ENCODE measurements at regions not wholly inside any gene's neighbourhood (a gene's known extent, or its start where the extent isn't known, plus 50 kb on each side); places are given as distances from the start of the nearest gene placed in this dataset.

- no peak for DNase-seq
Measured at GRCh38 chr3:117417411-117417810, 707.8 kb downstream of the TUSC7 start.

DNA sequence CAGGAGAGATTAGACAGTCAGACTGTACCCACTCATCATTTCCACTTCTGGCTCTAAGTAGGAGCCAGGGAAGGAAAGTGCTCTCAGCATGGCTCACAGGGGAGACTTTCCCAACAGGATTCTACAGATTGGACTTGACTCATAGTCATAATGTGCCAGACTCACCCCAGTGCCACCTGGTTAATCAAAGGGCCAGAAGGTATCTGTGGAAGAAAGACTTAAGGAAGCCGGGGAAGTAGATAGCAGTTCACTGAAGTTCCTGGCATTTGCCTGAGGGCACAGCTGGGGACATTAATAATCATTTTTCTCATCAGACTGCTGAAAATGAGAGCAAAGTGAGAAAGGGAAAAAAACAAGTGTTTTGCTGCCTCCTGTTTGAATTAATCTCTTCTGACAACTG is 717.5 kb downstream of the TUSC7 start:
- no peak for DNase-seq

- no peak for DNase-seq
Measured at GRCh38 chr3:117433427-117433826, 723.8 kb downstream of the TUSC7 start.

GRCh38 chr3:117434661-117435412 is 725.3 kb downstream of the TUSC7 start:
- DNase-seq, result no peak

DNA sequence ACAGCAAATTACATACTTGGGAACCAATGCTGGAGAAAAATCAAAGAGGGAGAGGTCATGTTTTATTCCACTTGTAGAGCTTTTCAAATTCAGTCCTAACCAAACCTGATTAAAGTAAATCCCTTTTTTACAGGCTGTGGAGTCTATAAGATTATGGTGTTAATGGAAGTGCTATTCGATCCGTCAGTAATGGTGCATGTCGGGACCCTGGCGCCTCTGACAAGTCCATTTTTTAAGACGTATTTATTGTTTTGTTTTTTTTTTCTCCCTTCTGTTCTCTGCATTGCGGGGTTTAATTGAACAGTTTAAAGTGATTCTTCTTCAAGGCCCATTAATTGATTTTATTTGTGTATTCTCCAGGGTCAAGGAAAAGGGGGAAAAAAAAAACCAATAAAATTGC is 725.9 kb downstream of the TUSC7 start:
- DNase-seq, result no peak

DNA sequence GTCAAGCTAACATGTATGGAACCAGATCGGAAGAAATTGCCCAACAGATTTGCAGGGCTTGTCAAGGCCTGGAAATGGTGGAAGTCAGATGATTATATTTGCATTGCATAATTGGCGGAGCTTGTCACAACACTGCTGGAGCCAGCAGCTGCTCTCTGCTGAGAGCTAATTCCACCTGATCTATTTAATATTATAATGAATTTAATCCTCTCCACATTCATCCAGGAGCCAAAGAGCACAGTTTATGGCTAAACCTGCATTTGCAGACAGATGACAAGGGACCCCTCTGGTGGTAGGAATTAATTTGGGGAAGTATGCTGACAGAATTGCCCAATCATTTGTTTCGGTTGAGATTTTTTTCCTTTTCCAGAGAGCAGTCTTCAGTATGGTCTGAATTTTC is 730.2 kb downstream of the TUSC7 start:
- DNase-seq, result peak; percentile 11

- no peak for DNase-seq
Measured at GRCh38 chr3:117441851-117442250, 732.3 kb downstream of the TUSC7 start.

- DNase-seq, result no peak
Measured at GRCh38 chr3:117442566-117442965, 733.0 kb downstream of the TUSC7 start.

DNA sequence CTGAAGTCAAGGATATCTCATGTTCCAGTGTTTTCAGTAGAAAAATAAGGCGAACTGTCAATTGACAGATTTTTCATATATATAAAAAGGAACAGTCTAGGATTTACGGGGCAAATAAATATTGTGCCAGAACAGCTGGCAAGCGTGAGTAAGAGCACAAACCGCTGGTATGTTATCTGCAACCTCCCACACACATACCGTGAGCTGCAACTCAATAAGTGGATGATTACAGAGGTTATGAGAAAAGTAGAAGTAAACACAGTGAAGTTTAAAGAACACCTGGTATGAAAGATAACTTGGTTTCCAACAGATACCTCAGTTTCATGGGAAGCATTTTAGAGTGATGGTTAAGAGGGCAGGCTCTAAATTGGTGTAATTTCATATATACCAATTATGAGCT is 733.4 kb downstream of the TUSC7 start:
- DNase-seq, result no peak

DNA sequence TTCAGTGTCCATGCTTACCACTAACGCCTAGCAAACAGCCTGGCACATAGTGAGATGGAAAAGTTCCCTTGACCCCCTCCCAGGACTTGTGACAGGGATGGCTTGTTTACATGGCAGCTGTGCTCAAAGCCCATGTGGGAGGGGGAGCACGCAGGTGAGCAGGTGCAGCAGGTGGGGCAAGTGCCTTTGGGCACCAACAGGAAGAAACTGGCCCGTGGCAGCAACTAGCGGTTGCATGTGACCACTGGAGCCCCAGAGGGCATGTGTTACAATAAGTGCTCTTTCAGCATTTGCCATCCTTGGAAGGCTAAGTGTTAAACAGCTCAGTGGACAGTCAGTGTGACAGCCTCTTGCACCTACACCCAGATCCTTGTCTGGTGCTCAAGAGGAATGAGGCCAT is 734.6 kb downstream of the TUSC7 start:
- no peak for DNase-seq

GRCh38 chr3:117447419-117447818 is 737.8 kb downstream of the TUSC7 start:
- DNase-seq, result no peak

- DNase-seq, result no peak
Measured at GRCh38 chr3:117450026-117450425, 740.4 kb downstream of the TUSC7 start.

- no peak for DNase-seq
Measured at GRCh38 chr3:117454254-117454653, 744.7 kb downstream of the TUSC7 start.

GRCh38 chr3:117454908-117455307 is 745.3 kb downstream of the TUSC7 start:
- DNase-seq, result no peak

- DNase-seq, result no peak
Measured at GRCh38 chr3:117455782-117456181, 746.2 kb downstream of the TUSC7 start.

GRCh38 chr3:117463276-117464115 is 753.9 kb downstream of the TUSC7 start:
- DNase-seq, result no peak

DNA sequence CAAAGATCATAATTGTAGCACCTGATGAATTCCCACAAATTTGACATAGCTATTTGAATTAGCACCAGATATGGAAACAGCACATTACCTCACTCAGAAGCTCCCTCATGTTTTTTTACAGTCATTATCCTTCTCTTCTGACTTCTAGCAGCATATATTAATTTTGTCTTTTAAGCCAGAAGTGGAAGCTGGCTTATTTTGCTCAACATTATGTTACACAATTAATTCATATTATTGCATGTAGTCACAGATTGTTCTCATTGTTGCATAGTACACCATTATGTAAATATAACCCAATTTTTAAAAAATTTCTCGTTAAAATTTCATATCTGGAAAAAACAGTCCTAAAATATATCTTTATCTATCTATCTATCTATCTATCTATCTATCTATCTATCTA is 762.3 kb downstream of the TUSC7 start:
- no peak for DNase-seq

- no peak for DNase-seq
Measured at GRCh38 chr3:117473981-117474538, 764.5 kb downstream of the TUSC7 start.

- no peak for DNase-seq
Measured at GRCh38 chr3:117476572-117476971, 767.0 kb downstream of the TUSC7 start.

DNA sequence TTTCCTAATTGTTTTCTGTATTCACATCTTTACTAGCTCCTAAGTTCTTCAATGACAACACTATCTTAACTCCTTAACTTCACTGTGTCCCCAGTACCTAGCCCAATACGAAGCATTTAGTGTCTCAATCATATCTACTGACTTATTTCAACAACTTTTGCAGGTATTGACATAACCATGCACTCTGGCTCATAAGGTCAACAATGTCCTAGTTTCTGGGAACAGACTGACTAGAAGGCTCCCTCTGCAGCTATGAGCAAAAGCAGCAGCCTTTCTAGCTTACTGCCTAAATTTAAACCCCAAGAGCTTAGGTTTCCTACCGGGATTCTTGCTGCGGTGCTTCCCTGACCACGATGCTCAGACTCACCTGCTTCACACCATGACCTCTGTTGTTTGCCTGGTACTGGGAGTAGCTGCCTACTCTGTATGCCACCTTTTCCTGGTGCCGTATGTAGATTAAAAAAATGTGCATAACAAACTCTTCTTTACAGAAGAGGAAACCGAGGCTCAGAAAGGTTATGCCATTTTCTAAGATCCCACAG is 767.7 kb downstream of the TUSC7 start:
- DNase-seq, result no peak

DNA sequence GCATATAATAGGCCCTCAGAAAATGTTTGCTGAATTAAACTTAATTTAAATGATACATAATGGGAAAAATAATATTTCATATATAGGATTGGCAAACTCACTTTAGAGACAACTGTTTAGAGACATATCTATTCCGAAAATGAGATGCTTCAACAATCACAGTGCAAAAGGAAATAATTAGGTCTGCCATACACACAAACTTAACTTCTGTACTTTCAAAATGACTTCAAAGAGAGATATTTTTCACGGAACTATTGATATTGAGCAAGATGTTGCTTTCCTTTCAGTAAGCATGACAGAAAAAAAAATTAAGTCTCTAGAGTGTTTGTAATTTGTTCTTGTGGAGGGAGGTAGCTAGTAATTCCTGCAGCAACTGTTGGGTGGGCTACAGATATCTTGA is 769.5 kb downstream of the TUSC7 start:
- no peak for DNase-seq

DNA sequence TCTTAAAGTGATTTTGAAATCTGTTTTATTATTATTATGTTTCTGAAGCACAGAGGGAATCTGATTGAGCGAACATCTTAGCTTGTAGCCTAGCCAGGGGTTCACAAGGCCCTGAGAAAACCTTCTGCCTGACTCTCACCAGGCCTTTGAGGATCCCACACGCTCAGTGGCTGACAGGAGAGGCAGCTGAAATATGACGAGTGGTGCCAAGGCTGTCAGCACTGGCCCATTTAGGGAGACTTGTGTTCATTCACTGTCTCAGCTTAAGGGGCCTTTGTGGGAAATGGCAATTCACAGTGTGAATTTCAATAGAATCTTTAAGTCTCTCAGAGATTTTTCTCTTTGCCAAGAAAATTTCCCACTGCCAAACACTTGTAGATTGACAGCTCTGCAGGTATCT is 770.9 kb downstream of the TUSC7 start:
- no peak for DNase-seq

DNA sequence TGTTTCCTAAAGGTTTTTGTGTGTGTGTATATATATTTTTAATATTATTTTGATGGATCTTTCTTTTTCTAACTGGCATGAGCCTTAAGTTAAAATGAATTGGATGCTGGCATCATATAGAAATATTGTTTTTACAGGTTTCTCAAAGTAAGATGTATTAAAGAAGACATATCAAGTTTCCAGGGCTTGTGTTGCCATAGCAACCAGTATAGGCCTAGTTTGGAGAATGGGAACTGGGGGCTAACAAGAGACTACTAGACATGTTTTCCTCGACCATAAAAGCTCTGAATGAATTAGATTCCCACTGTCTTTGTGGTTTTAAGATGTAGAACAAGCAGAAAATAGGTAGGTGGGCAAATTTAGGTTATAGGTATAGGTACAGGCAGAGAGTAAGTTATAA is 771.4 kb downstream of the TUSC7 start:
- DNase-seq, result no peak

GRCh38 chr3:117483839-117484238 is 774.3 kb downstream of the TUSC7 start:
- DNase-seq, result no peak
